Activated B cell treated with CpG ODN at 0.5 μM for 24 hours (primary cell): ENCODE measurements at regions not wholly inside any gene's neighbourhood (a gene's known extent, or its start where the extent isn't known, plus 50 kb on each side); places are given as distances from the start of the nearest gene placed in this dataset.

ENCODE experiments used
- ATAC-seq: fragments of 200-7000 bp; cut with Tn5 transposase; one replicate; pipeline ENCODE4 v1.10.0; 2021; ENCODE audit warnings: low read depth, mild to moderate bottlenecking, moderate library complexity
- CTCF ChIA-PET: fragments of 350-600 bp; sonication (Branson Sonifier 250); formaldehyde crosslinking; loops from one replicate; lab custom pipeline; 2021; ENCODE audit warnings: antibody characterized with exemption; lab: Charles Lee
- POLR2A ChIA-PET: fragments of 350-600 bp; sonication (Branson Sonifier 250); formaldehyde crosslinking; loops from one replicate; lab custom pipeline; 2021; ENCODE audit warnings: antibody characterized with exemption; lab: Charles Lee
- DNase-seq: peaks from one replicate; pipeline ENCODE4 v3.0.0; 2022
- H3K27ac Mint-ChIP-seq: one replicate; pipeline ENCODE4 v1.8.0; 2020; ENCODE audit warnings: mixed read lengths
- H3K27me3 Mint-ChIP-seq: one replicate; pipeline ENCODE4 v1.8.0; 2021; ENCODE audit warnings: mixed read lengths
- H3K36me3 Mint-ChIP-seq: one replicate; pipeline ENCODE4 v1.8.0; 2021; ENCODE audit warnings: low read depth, mixed read lengths
- H3K4me1 Mint-ChIP-seq: one replicate; pipeline ENCODE4 v1.8.0; 2021; ENCODE audit warnings: mixed read lengths
- H3K4me3 Mint-ChIP-seq: one replicate; pipeline ENCODE4 v1.8.0; 2020; ENCODE audit warnings: mild to moderate bottlenecking, mixed read lengths
- H3K9me3 Mint-ChIP-seq: one replicate; pipeline ENCODE4 v1.8.0; 2020; ENCODE audit warnings: mixed read lengths
- CTCF ChIP-seq: fragments of 200-600 bp; IDR thresholded peaks from one replicate; pipeline ENCODE4 v1.8.0; 2022; ENCODE audit warnings: antibody characterized with exemption, mild to moderate bottlenecking
- intact Hi-C: fragments of 100-400 bp; cut with micrococcal nuclease; formaldehyde crosslinking; loops from one replicate; pipeline ENCODE4 v1.15.1; 2024

- Mint-ChIP-seq H3K4me1 (no peaks in the 10 kb centered on the region), H3K9me3 (no peaks in the 10 kb centered on the region), H3K4me3 (no peak overlapping the region), H3K36me3 (no peaks in the 10 kb centered on the region), H3K27me3 (no peaks in the 10 kb centered on the region), H3K27ac (no peak overlapping the region)
- no peak for ATAC-seq
- intact Hi-C loops: no loop called here
- CTCF ChIA-PET: no interaction called here
- DNase-seq: no peak
- POLR2A ChIA-PET: no interaction called here
- TF ChIP-seq CTCF: no peak
Observed at GRCh38 chr11:56885177-56885576, 103.5 kb upstream of the OR5AK2 start.

GRCh38 chr11:56883371-56883987 lies 105.2 kb upstream of the OR5AK2 start:
- H3K4me3 Mint-ChIP-seq: no peak overlapping the region
- DNase-seq (no peak), ATAC-seq (no peak)
- no peaks in the 10 kb centered on the region for H3K4me1 Mint-ChIP-seq
- ChIA-PET CTCF (no interaction called here), POLR2A (no interaction called here)
- no peaks in the 10 kb centered on the region for H3K27me3 Mint-ChIP-seq
- no peak for TF ChIP-seq CTCF
- no peaks in the 10 kb centered on the region for H3K9me3 Mint-ChIP-seq
- intact Hi-C loops: no loop called here
- H3K27ac Mint-ChIP-seq: no peak overlapping the region
- H3K36me3 Mint-ChIP-seq: no peaks in the 10 kb centered on the region

- no peak overlapping the region for H3K4me3 Mint-ChIP-seq
- H3K4me1 Mint-ChIP-seq: no peaks in the 10 kb centered on the region
- CTCF ChIA-PET: no interaction called here
- DNase-seq (no peak), ATAC-seq (no peak)
- POLR2A ChIA-PET: no interaction called here
- H3K36me3 Mint-ChIP-seq: no peaks in the 10 kb centered on the region
- peaks cover 3% of the 10 kb centered on the region for H3K9me3 Mint-ChIP-seq
- no peaks in the 10 kb centered on the region for H3K27me3 Mint-ChIP-seq
- intact Hi-C loops: no loop called here
- no peak overlapping the region for H3K27ac Mint-ChIP-seq
- no peak for TF ChIP-seq CTCF
Observed at GRCh38 chr11:56876621-56877275, 112.0 kb upstream of the OR5AK2 start.

GRCh38 chr11:56855217-56855616 lies 106.7 kb upstream of the OR9G4 start:
- Mint-ChIP-seq H3K9me3 (no peaks in the 10 kb centered on the region), H3K4me1 (no peaks in the 10 kb centered on the region), H3K27ac (no peak overlapping the region), H3K4me3 (no peak overlapping the region), H3K27me3 (no peaks in the 10 kb centered on the region), H3K36me3 (no peaks in the 10 kb centered on the region)
- ChIA-PET CTCF (no interaction called here), POLR2A (no interaction called here)
- intact Hi-C loops: no loop called here
- TF ChIP-seq CTCF: no peak
- ATAC-seq: no peak
- DNase-seq: no peak

GRCh38 chr11:56852131-56852530 lies 103.6 kb upstream of the OR9G4 start:
- intact Hi-C loops: no loop called here
- H3K4me1 Mint-ChIP-seq: no peaks in the 10 kb centered on the region
- CTCF ChIA-PET: no interaction called here
- H3K27me3 Mint-ChIP-seq: no peaks in the 10 kb centered on the region
- TF ChIP-seq CTCF: no peak
- H3K27ac Mint-ChIP-seq: no peak overlapping the region
- no peak for ATAC-seq
- no peak overlapping the region for H3K4me3 Mint-ChIP-seq
- no peak for DNase-seq
- H3K9me3 Mint-ChIP-seq: no peaks in the 10 kb centered on the region
- H3K36me3 Mint-ChIP-seq: no peaks in the 10 kb centered on the region
- POLR2A ChIA-PET: no interaction called here
